Spleen (tissue), 11 donors: ENCODE measurements at regions not wholly inside any gene's neighbourhood (a gene's known extent, or its start where the extent isn't known, plus 50 kb on each side); places are given as distances from the start of the nearest gene placed in this dataset.

Experiments used
- DNase-seq: peaks from one replicate; pipeline ENCODE4 v3.0.0-alpha.2; 2020
- H3K27ac ChIP-seq, 8 donors: fragments of 200-600 bp; sonication (generic) in 7 of 8; 1 replicate in 4 of 8; 2 replicates in 4 of 8; pipeline versions ENCODE4 v1.5.0 to v1.8.0; 2016 to 2021; ENCODE audit warnings: inconsistent platforms in 4 of 8, mild to moderate bottlenecking in 4 of 8, moderate library complexity in 1 of 8
- H3K27me3 ChIP-seq, 7 donors: fragments of 200-600 bp; sonication (generic) in 6 of 7; replicated peaks in 1 of 7; 1 replicate in 4 of 7; 2 replicates in 3 of 7; pipeline versions ENCODE4 v1.5.0 to v1.8.0; 2016 to 2021; ENCODE audit warnings: inconsistent platforms in 3 of 7, mild to moderate bottlenecking in 1 of 7
- H3K36me3 ChIP-seq, 6 donors: fragments of 200-600 bp; sonication (generic) in 5 of 6; 1 replicate in 4 of 6; 2 replicates in 2 of 6; pipeline versions ENCODE4 v1.5.0 to v1.8.0; 2016 to 2021; ENCODE audit warnings: inconsistent platforms in 2 of 6
- H3K4me1 ChIP-seq, 6 donors: fragments of 200-600 bp; sonication (generic) in 5 of 6; 1 replicate in 3 of 6; 2 replicates in 3 of 6; pipeline versions ENCODE4 v1.5.0 to v1.8.0; 2016 to 2021; ENCODE audit warnings: inconsistent platforms in 3 of 6
- H3K4me3 ChIP-seq, 8 donors: fragments of 200-600 bp; sonication (generic) in 7 of 8; 1 replicate in 4 of 8; 2 replicates in 4 of 8; pipeline versions ENCODE4 v1.5.0 to v1.8.0; 2016 to 2021; ENCODE audit warnings: inconsistent platforms in 4 of 8, mild to moderate bottlenecking in 4 of 8, moderate library complexity in 2 of 8
- H3K9me3 ChIP-seq, 8 donors: fragments of 200-600 bp; sonication (generic) in 7 of 8; 1 replicate in 4 of 8; 2 replicates in 4 of 8; pipeline versions ENCODE4 v1.5.0 to v1.8.0; 2016 to 2021; ENCODE audit warnings: inconsistent platforms in 4 of 8
- POLR2A ChIP-seq, 3 donors: fragments of 450-650 bp; IDR thresholded peaks; one replicate each; pipeline ENCODE4 v1.5.1; 2017; ENCODE audit warnings: antibody characterized with exemption in 3 of 3, mild to moderate bottlenecking in 1 of 3
- POLR2AphosphoS5 ChIP-seq, 3 donors: sonication (generic); formaldehyde crosslinking; IDR thresholded peaks; one replicate each; pipeline ENCODE4 v1.5.1; 2017; ENCODE audit warnings: antibody characterized with exemption in 3 of 3
- WGBS, 5 donors: extraction: QIAGEN DNeasy Blood & Tissue Kit in 3 of 5; methylation state at CpG; one replicate each; pipeline versions ENCODE4 v1.1.5 to v1.1.7; 2013 to 2018; 5-methylcytosine and 5-hydroxymethylcytosine counted together
- intact Hi-C: fragments of 100-400 bp; cut with DNase I; formaldehyde crosslinking; loops from one replicate; pipeline ENCODE4 v1.15.0; 2023; ENCODE audit warnings: low total_unique reads
- TF ChIP-seq, protein P1 (sequence below), 11 experiments: fragments of 200-600 bp in 7 of 11; fragments of 450-650 bp in 4 of 11; sonication (generic) in 4 of 11; IDR thresholded peaks in 8 of 11; conservative IDR thresholded peaks in 3 of 11; 1 replicate in 7 of 11; 2 replicates in 4 of 11; pipeline versions ENCODE4 v1.4.0 to v1.8.0; 2016 to 2021; ENCODE audit warnings: antibody characterized with exemption in 11 of 11, inconsistent platforms in 4 of 11, mild to moderate bottlenecking in 1 of 11
- donor health status: healthy with polysubstance abuse.
- donor health status: DM: no; HTN: no; CAD: no; lungs with moderate emphysema.
- donor health status: DM: no; HTN: no; CAD: no.
- donor health status: Bipolar disorder and iron deficiency.
- donor health status: healthy.
- donor health status: DM: no; HTN: no; CAD: no.
- donor health status: DM: yes; HTN: yes; CAD: no.

DNA sequence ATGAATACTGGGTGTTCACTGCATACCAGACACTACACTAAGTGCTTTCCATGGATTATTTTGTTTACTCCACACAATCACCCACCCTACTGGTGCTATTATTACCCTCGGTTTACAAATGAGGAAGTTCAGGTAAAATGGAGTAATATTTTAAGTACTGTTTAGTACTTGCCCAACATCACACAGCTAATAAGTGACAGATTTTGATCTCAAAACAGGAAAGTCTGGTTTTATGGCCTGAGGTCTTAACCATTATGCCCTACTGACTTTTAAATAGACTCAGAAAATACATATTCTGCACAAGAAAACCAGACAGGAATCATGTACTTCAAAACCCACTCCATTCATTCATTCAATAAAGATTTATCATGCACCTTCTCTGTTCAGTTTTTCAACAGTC, 431.0 kb upstream of the TLE4 start:
- no peak overlapping the region for H3K4me3 ChIP-seq
- no peaks in the 10 kb centered on the region for H3K27me3 ChIP-seq
- no peaks in the 10 kb centered on the region for H3K4me1 ChIP-seq
- intact Hi-C loops: no loop called here
- TF ChIP-seq, protein P1, sequence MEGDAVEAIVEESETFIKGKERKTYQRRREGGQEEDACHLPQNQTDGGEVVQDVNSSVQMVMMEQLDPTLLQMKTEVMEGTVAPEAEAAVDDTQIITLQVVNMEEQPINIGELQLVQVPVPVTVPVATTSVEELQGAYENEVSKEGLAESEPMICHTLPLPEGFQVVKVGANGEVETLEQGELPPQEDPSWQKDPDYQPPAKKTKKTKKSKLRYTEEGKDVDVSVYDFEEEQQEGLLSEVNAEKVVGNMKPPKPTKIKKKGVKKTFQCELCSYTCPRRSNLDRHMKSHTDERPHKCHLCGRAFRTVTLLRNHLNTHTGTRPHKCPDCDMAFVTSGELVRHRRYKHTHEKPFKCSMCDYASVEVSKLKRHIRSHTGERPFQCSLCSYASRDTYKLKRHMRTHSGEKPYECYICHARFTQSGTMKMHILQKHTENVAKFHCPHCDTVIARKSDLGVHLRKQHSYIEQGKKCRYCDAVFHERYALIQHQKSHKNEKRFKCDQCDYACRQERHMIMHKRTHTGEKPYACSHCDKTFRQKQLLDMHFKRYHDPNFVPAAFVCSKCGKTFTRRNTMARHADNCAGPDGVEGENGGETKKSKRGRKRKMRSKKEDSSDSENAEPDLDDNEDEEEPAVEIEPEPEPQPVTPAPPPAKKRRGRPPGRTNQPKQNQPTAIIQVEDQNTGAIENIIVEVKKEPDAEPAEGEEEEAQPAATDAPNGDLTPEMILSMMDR (IDR thresholded peaks at IDR 0.05 in 8 of 11, conservative IDR thresholded peaks at IDR 0.05 in 3 of 11): no peak
- TF ChIP-seq POLR2A (IDR thresholded peaks at IDR 0.05) (no peak), POLR2AphosphoS5 (IDR thresholded peaks at IDR 0.05) (no peak)
- no peak overlapping the region for H3K27ac ChIP-seq
- WGBS, 5 donors: 23 to 38% (median 27%) methylated on average over 1 of the region's 1 CpG
- no peak for DNase-seq
- H3K9me3 ChIP-seq: no peaks in the 10 kb centered on the region
- no peaks in the 10 kb centered on the region for H3K36me3 ChIP-seq

DNA sequence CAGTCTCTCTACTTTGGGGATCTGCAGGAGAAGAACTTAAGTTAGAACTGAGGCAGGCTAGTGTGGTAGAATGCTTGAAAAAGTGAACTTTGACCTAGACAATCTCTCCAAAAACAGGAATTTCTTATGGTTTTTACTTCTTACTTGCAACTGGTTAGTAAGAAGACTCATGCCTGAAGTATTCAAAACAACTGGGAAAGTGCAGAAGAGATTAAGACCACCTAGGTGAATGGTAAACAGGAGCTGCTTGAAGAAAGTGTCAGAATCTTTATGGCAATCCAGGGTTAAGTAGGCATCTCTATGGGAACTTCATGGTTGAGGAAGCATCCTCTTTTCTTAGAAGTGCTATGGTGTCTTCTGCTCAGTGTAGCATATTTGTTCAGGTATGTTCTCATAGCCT, 428.6 kb upstream of the TLE4 start:
- intact Hi-C loops: no loop called here
- Histone ChIP-seq H3K4me3 (no peak overlapping the region), H3K4me1 (no peaks in the 10 kb centered on the region)

DNA sequence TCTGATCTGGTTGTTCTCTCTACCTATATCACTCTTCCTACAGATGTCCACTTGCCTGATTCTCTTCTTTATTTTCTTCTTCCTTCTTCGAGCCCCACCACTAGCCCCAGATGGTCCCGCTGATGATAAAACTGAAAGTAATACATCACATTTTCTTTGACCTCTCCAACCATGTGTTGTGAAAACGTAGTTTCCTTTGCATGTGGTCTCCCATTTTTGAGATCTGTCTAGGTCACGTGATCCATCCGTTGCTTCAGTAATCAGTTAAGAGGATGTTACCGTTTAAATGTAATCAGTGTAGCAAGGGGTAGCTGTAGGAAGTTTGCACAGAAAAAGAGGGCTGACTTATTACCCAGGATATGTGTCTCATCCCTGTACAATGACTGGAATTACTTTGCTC, 426.3 kb upstream of the TLE4 start:
- intact Hi-C loops: no loop called here

More for the DNA sequence above, 428.6 kb upstream of the TLE4 start:
- TF ChIP-seq, protein P1 (IDR thresholded peaks at IDR 0.05 in 8 of 11, conservative IDR thresholded peaks at IDR 0.05 in 3 of 11): no peak
- TF ChIP-seq POLR2AphosphoS5 (IDR thresholded peaks at IDR 0.05): no peak
- TF ChIP-seq POLR2A (IDR thresholded peaks at IDR 0.05): no peak
- H3K27ac ChIP-seq: no peak overlapping the region
- H3K9me3 ChIP-seq: no peaks in the 10 kb centered on the region
- H3K36me3 ChIP-seq: no peaks in the 10 kb centered on the region
- no peaks in the 10 kb centered on the region for H3K27me3 ChIP-seq
- DNase-seq: no peak

DNA sequence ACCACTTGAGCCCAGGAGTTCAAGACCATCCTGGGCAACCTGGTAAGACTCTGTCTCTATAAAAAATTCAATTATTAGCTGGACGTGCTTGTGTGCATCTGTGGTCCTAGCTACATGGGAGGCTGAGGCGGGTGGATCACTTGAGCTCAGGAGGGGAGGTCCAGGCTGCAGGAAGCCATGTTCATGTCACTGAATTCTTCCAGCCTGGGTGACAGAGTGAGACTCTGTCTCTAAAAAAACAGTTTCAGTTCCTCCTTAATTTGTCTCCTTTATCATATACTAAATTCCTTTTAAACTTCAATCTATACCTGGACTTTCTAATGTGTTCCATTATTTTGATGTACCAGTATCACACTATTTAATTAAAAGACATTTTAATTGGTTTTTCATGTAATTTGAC, 422.2 kb upstream of the TLE4 start:
- WGBS, 5 donors: 56 to 85% (median 74%) methylated on average over 2 of the region's 2 CpGs
- no peak for DNase-seq
- intact Hi-C loops: no loop called here
- no peaks in the 10 kb centered on the region for H3K27me3 ChIP-seq
- no peak overlapping the region for H3K27ac ChIP-seq
- no peaks in the 10 kb centered on the region for H3K9me3 ChIP-seq
- no peaks in the 10 kb centered on the region for H3K36me3 ChIP-seq
- no peaks in the 10 kb centered on the region for H3K4me1 ChIP-seq
- H3K4me3 ChIP-seq: no peak overlapping the region
- TF ChIP-seq POLR2AphosphoS5 (IDR thresholded peaks at IDR 0.05) (no peak), POLR2A (IDR thresholded peaks at IDR 0.05) (no peak)
- TF ChIP-seq, protein P1 (IDR thresholded peaks at IDR 0.05 in 8 of 11, conservative IDR thresholded peaks at IDR 0.05 in 3 of 11): no peak

More for the DNA sequence above, 426.3 kb upstream of the TLE4 start:
- Histone ChIP-seq H3K27me3 (no peaks in the 10 kb centered on the region), H3K36me3 (no peaks in the 10 kb centered on the region), H3K9me3 (no peaks in the 10 kb centered on the region), H3K4me3 (no peak overlapping the region), H3K4me1 (no peaks in the 10 kb centered on the region), H3K27ac (no peak overlapping the region)
- no peak for TF ChIP-seq POLR2A (IDR thresholded peaks at IDR 0.05)
- TF ChIP-seq, protein P1 (IDR thresholded peaks at IDR 0.05 in 8 of 11, conservative IDR thresholded peaks at IDR 0.05 in 3 of 11): no peak
- TF ChIP-seq POLR2AphosphoS5 (IDR thresholded peaks at IDR 0.05): no peak
- WGBS, 5 donors: 49 to 89% (median 75%) methylated on average over 6 of the region's 6 CpGs
- DNase-seq: no peak
